Astrocyte of the spinal cord (primary cell): ENCODE measurements at regions not wholly inside any gene's neighbourhood (a gene's known extent, or its start where the extent isn't known, plus 50 kb on each side); places are given as distances from the start of the nearest gene placed in this dataset.

Source experiments
- DNase-seq: peaks from one replicate; pipeline ENCODE4 v3.0.0; 2011; ENCODE audit warnings: low read depth, low spot score
- H3K4me3 ChIP-seq: 2 replicates; pipeline ENCODE4 v1.5.1; 2011; ENCODE audit warnings: low read depth, mild to moderate bottlenecking, low read length, moderate library complexity
- CTCF ChIP-seq: IDR thresholded peaks from 2 replicates; pipeline ENCODE4 v1.5.1; 2012; ENCODE audit warnings: low read depth, mild to moderate bottlenecking, low read length, inconsistent platforms
- in situ Hi-C: cut with HindIII; loops from 2 replicates; pipeline ENCODE4 v1.10.0; 2017; ENCODE audit warnings: low sequenced_read_pairs

- no peak overlapping the region for H3K4me3 ChIP-seq
- in situ Hi-C loops, result no loop called here
- DNase-seq, result no peak
- TF ChIP-seq CTCF, result no peak
These were observed 490.4 kb downstream of the MN1 start for GRCh38 chr22:27310966-27311697.

- no peak overlapping the region for H3K4me3 ChIP-seq
- in situ Hi-C loops, result no loop called here
- no peak for DNase-seq
- TF ChIP-seq CTCF, result no peak
These were observed 489.6 kb downstream of the MN1 start for GRCh38 chr22:27311698-27312550.

- no peak for TF ChIP-seq CTCF
- no peak overlapping the region for H3K4me3 ChIP-seq
- no peak for DNase-seq
- in situ Hi-C loops, result no loop called here
These were observed 489.0 kb downstream of the MN1 start for GRCh38 chr22:27312565-27312964.

- in situ Hi-C loops, result no loop called here
- no peak for DNase-seq
These were observed 488.3 kb downstream of the MN1 start for GRCh38 chr22:27312966-27313855.

GRCh38 chr22:27314276-27314807 is 487.2 kb downstream of the MN1 start:
- in situ Hi-C loops, result no loop called here
- DNase-seq, result no peak

More at GRCh38 chr22:27312966-27313855, 488.3 kb downstream of the MN1 start:
- H3K4me3 ChIP-seq, result no peak overlapping the region
- no peak for TF ChIP-seq CTCF

More at GRCh38 chr22:27314276-27314807, 487.2 kb downstream of the MN1 start:
- TF ChIP-seq CTCF, result no peak
- H3K4me3 ChIP-seq, result no peak overlapping the region
